ENCODE measurements at regions not wholly inside any gene's neighbourhood (a gene's known extent, or its start where the extent isn't known, plus 50 kb on each side); places are given as distances from the start of the nearest gene placed in this dataset.
"Not testable (repeated sequence)": the region's sequence is repeated elsewhere in the genome, so short reads cannot be mapped to it uniquely, and the experiment has no call there.

- POLR2A ChIA-PET, result no interaction called here
These were observed 167.1 kb downstream of the ZNF648 start for GRCh38 chr1:181894439-181894859.

GRCh38 chr1:181893937-181894336, 167.6 kb downstream of the ZNF648 start:
- Mint-ChIP-seq H3K36me3 (ENCODE audit: low read depth) (no peaks in the 10 kb centered on the region), H3K9me3 (no peaks in the 10 kb centered on the region), H3K4me3 (no peak overlapping the region), H3K4me1 (ENCODE audit: low read depth) (no peaks in the 10 kb centered on the region), H3K27me3 (peaks cover 5% of the 10 kb centered on the region), H3K27ac (no peak overlapping the region)
- no peak for DNase-seq
- intact Hi-C loops (cut with micrococcal nuclease), result no loop called here
- POLR2A ChIA-PET, result no interaction called here
- CTCF ChIA-PET, result no interaction called here
- no peak for TF ChIP-seq CTCF (IDR thresholded peaks at IDR 0.05)
- ATAC-seq, result no peak

More at GRCh38 chr1:181894439-181894859, 167.1 kb downstream of the ZNF648 start:
- no peak for ATAC-seq
- H3K27ac Mint-ChIP-seq, result no peak overlapping the region
- no peaks in the 10 kb centered on the region for H3K4me1 Mint-ChIP-seq (ENCODE audit: low read depth)
- no peak for DNase-seq
- TF ChIP-seq CTCF (IDR thresholded peaks at IDR 0.05), result no peak
- CTCF ChIA-PET, result no interaction called here
- H3K9me3 Mint-ChIP-seq, result no peaks in the 10 kb centered on the region
- H3K27me3 Mint-ChIP-seq, result peaks cover 6% of the 10 kb centered on the region
- H3K36me3 Mint-ChIP-seq (ENCODE audit: low read depth), result no peaks in the 10 kb centered on the region
- no peak overlapping the region for H3K4me3 Mint-ChIP-seq
- intact Hi-C loops (cut with micrococcal nuclease), result no loop called here

- ATAC-seq; H3K27ac Mint-ChIP-seq; POLR2A ChIA-PET; CTCF ChIA-PET; H3K36me3 Mint-ChIP-seq (ENCODE audit: low read depth); intact Hi-C loops (cut with micrococcal nuclease); H3K9me3 Mint-ChIP-seq; H3K4me3 Mint-ChIP-seq; DNase-seq; H3K4me1 Mint-ChIP-seq (ENCODE audit: low read depth); H3K27me3 Mint-ChIP-seq: not testable (repeated sequence)
These were observed 168.4 kb downstream of the ZNF648 start for GRCh38 chr1:181893150-181893549.

GRCh38 chr1:181872562-181872961, 188.9 kb downstream of the ZNF648 start:
- ChIA-PET POLR2A (no interaction called here), CTCF (no interaction called here)
- Mint-ChIP-seq H3K9me3 (peaks cover 15% of the 10 kb centered on the region), H3K36me3 (ENCODE audit: low read depth) (no peaks in the 10 kb centered on the region), H3K27me3 (peaks cover 9% of the 10 kb centered on the region), H3K4me1 (ENCODE audit: low read depth) (no peaks in the 10 kb centered on the region), H3K4me3 (no peak overlapping the region), H3K27ac (no peak overlapping the region)
- DNase-seq (no peak), ATAC-seq (no peak)
- TF ChIP-seq CTCF (IDR thresholded peaks at IDR 0.05), result no peak
- intact Hi-C loops (cut with micrococcal nuclease), result no loop called here

- Mint-ChIP-seq H3K4me1 (ENCODE audit: low read depth) (no peaks in the 10 kb centered on the region), H3K27me3 (peaks cover 6% of the 10 kb centered on the region), H3K9me3 (no peaks in the 10 kb centered on the region), H3K27ac (no peak overlapping the region), H3K36me3 (ENCODE audit: low read depth) (no peaks in the 10 kb centered on the region), H3K4me3 (no peak overlapping the region)
- TF ChIP-seq CTCF (IDR thresholded peaks at IDR 0.05), result no peak
- DNase-seq (no peak), ATAC-seq (no peak)
- ChIA-PET CTCF (no interaction called here), POLR2A (no interaction called here)
- intact Hi-C loops (cut with micrococcal nuclease), result no loop called here
These were observed 197.8 kb downstream of the ZNF648 start for GRCh38 chr1:181863736-181864135.

- CTCF ChIA-PET, result no interaction called here
- Mint-ChIP-seq H3K4me1 (ENCODE audit: low read depth) (no peaks in the 10 kb centered on the region), H3K27me3 (peaks cover 3% of the 10 kb centered on the region), H3K4me3 (no peak overlapping the region), H3K27ac (no peak overlapping the region), H3K9me3 (no peaks in the 10 kb centered on the region), H3K36me3 (ENCODE audit: low read depth) (no peaks in the 10 kb centered on the region)
- POLR2A ChIA-PET, result no interaction called here
- intact Hi-C loops (cut with micrococcal nuclease), result no loop called here
- no peak for DNase-seq
- no peak for TF ChIP-seq CTCF (IDR thresholded peaks at IDR 0.05)
- no peak for ATAC-seq
These were observed 198.5 kb downstream of the ZNF648 start for GRCh38 chr1:181863006-181863405.
